ENCODE measurements at regions not wholly inside any gene's neighbourhood (a gene's known extent, or its start where the extent isn't known, plus 50 kb on each side); places are given as distances from the start of the nearest gene placed in this dataset.

GRCh38 chr6:133584823-133585222 is 304.1 kb upstream of the TCF21 start:
- TF ChIP-seq CTCF (conservative IDR thresholded peaks at IDR 0.05; ENCODE audit: low read depth, low read length) (no peak), EZH2 (IDR thresholded peaks at IDR 0.05; ENCODE audit: borderline replicate concordance, low read depth, low read length, poor library complexity, severe bottlenecking) (no peak)
